Cardiac muscle cell (in vitro differentiated cells and primary cell): ENCODE measurements at regions not wholly inside any gene's neighbourhood (a gene's known extent, or its start where the extent isn't known, plus 50 kb on each side); places are given as distances from the start of the nearest gene placed in this dataset.

Source experiments
- DNase-seq, 2 donors: peaks; one replicate each; pipeline versions ENCODE4 v3.0.0 to v3.0.0-alpha.2; 2010 to 2017; ENCODE audit warnings: low read depth in 1 of 2, low spot score in 1 of 2
- H3K27ac ChIP-seq: fragments of 200-600 bp; sonication (generic); 2 replicates; pipeline ENCODE4 v1.5.1; 2016
- H3K27me3 ChIP-seq: fragments of 200-600 bp; sonication (generic); 2 replicates; pipeline ENCODE4 v1.6.0; 2016; ENCODE audit warnings: control low read depth
- H3K36me3 ChIP-seq: fragments of 200-600 bp; sonication (generic); 2 replicates; pipeline ENCODE4 v1.5.1; 2016; ENCODE audit warnings: control low read depth
- H3K4me1 ChIP-seq: fragments of 200-600 bp; sonication (generic); 2 replicates; pipeline ENCODE4 v1.8.1; 2017; ENCODE audit warnings: low read depth, mild to moderate bottlenecking, mixed run types
- H3K4me3 ChIP-seq: fragments of 200-600 bp; sonication (generic); 2 replicates; pipeline ENCODE4 v1.5.1; 2016; ENCODE audit warnings: mild to moderate bottlenecking
- H3K9me3 ChIP-seq: fragments of 200-600 bp; sonication (generic); 2 replicates; pipeline ENCODE4 v1.5.1; 2017; ENCODE audit warnings: low read depth, mild to moderate bottlenecking, control low read depth
- CTCF ChIP-seq: IDR thresholded peaks from 2 replicates; pipeline ENCODE4 v1.5.1; 2012; ENCODE audit warnings: low read depth, mild to moderate bottlenecking, low read length

- H3K27ac ChIP-seq = no peak overlapping the region
- no peaks in the 10 kb centered on the region for H3K36me3 ChIP-seq
- H3K27me3 ChIP-seq = no peaks in the 10 kb centered on the region
- no peaks in the 10 kb centered on the region for H3K4me1 ChIP-seq
- H3K9me3 ChIP-seq = no peaks in the 10 kb centered on the region
- no peak for DNase-seq
- H3K4me3 ChIP-seq = no peak overlapping the region
- no peak for TF ChIP-seq CTCF
Measured at GRCh38 chr6:18317850-18318249, 53.5 kb upstream of the DEK start.

GRCh38 chr6:18314317-18314997, 50.1 kb upstream of the DEK start:
- Histone ChIP-seq H3K27me3 (no peaks in the 10 kb centered on the region), H3K27ac (no peak overlapping the region), H3K9me3 (no peaks in the 10 kb centered on the region), H3K4me1 (no peaks in the 10 kb centered on the region), H3K4me3 (no peak overlapping the region), H3K36me3 (no peaks in the 10 kb centered on the region)
- DNase-seq = no peak
- TF ChIP-seq CTCF = no peak
